WTC11 (cell line): ENCODE measurements at regions not wholly inside any gene's neighbourhood (a gene's known extent, or its start where the extent isn't known, plus 50 kb on each side); places are given as distances from the start of the nearest gene placed in this dataset.

ENCODE experiments used
- ATAC-seq: fragments of 200-7000 bp; cut with Tn5 transposase; 2 replicates; pipeline ENCODE4 v1.10.0; 2021; ENCODE audit warnings: mild to moderate bottlenecking, moderate library complexity
- CTCF ChIA-PET: fragments of 300-600 bp; sonication (Branson Sonifier 250); formaldehyde crosslinking; loops from one replicate; lab custom pipeline; 2021; ENCODE audit warnings: antibody characterized with exemption; lab: Charles Lee
- POLR2A ChIA-PET: fragments of 350-600 bp; sonication (Branson Sonifier 250); formaldehyde crosslinking; loops from one replicate; lab custom pipeline; 2021; ENCODE audit warnings: antibody characterized with exemption; lab: Charles Lee
- DNase-seq: peaks from one replicate; pipeline ENCODE4 v3.0.0; 2021; ENCODE audit warnings: low spot score
- H3K27ac Mint-ChIP-seq: 2 replicates; pipeline ENCODE4 v1.8.0; 2021; ENCODE audit warnings: mixed read lengths
- H3K27me3 Mint-ChIP-seq: 2 replicates; pipeline ENCODE4 v1.8.0; 2021; ENCODE audit warnings: low read depth, mild to moderate bottlenecking, moderate library complexity, mixed read lengths
- H3K36me3 Mint-ChIP-seq: 2 replicates; pipeline ENCODE4 v1.8.0; 2021; ENCODE audit warnings: mixed read lengths
- H3K4me1 Mint-ChIP-seq: 2 replicates; pipeline ENCODE4 v1.8.0; 2022; ENCODE audit warnings: mixed read lengths
- H3K4me3 Mint-ChIP-seq: 2 replicates; pipeline ENCODE4 v1.8.0; 2021; ENCODE audit warnings: mild to moderate bottlenecking, moderate library complexity, mixed read lengths
- H3K9me3 Mint-ChIP-seq: 2 replicates; pipeline ENCODE4 v1.8.0; 2021; ENCODE audit warnings: mixed read lengths
- ATF1 ChIP-seq: sonication (generic); formaldehyde crosslinking; IDR thresholded peaks from 2 replicates; pipeline ENCODE4 v1.8.1; 2023; ENCODE audit warnings: mild to moderate bottlenecking, moderate library complexity, missing genetic modification reagents
- CREB1 ChIP-seq: sonication (generic); formaldehyde crosslinking; IDR thresholded peaks from 2 replicates; pipeline ENCODE4 v1.8.0; 2023; ENCODE audit warnings: mild to moderate bottlenecking, missing genetic modification reagents
- FOXP4 ChIP-seq: sonication (generic); formaldehyde crosslinking; IDR thresholded peaks from 2 replicates; pipeline ENCODE4 v1.8.0; 2022; ENCODE audit warnings: mild to moderate bottlenecking, missing genetic modification reagents
- GABPB1 ChIP-seq: sonication (generic); formaldehyde crosslinking; IDR thresholded peaks from 2 replicates; pipeline ENCODE4 v1.8.1; 2023; ENCODE audit warnings: mild to moderate bottlenecking, missing genetic modification reagents
- MAX ChIP-seq: sonication (generic); formaldehyde crosslinking; IDR thresholded peaks from 2 replicates; pipeline ENCODE4 v1.8.0; 2022; ENCODE audit warnings: mild to moderate bottlenecking, missing genetic modification reagents
- OVOL2 ChIP-seq: fragments of 250-450 bp; sonication (Bioruptor Pico); IDR thresholded peaks from 2 replicates; pipeline ENCODE4 v1.9.0; 2021; ENCODE audit warnings: mild to moderate bottlenecking, borderline replicate concordance
- PRDM15 ChIP-seq: sonication (generic); formaldehyde crosslinking; IDR thresholded peaks from 2 replicates; pipeline ENCODE4 v1.8.0; 2022; ENCODE audit warnings: missing genetic modification reagents
- PREB ChIP-seq: sonication (generic); formaldehyde crosslinking; IDR thresholded peaks from 2 replicates; pipeline ENCODE4 v1.8.1; 2022; ENCODE audit warnings: mild to moderate bottlenecking, missing genetic modification reagents, moderate library complexity, borderline replicate concordance
- RORB ChIP-seq: fragments of 250-450 bp; sonication (Bioruptor Pico); IDR thresholded peaks from 2 replicates; pipeline ENCODE4 v1.9.0; 2021; ENCODE audit warnings: mild to moderate bottlenecking
- SMAD3 ChIP-seq: sonication (generic); formaldehyde crosslinking; IDR thresholded peaks from 2 replicates; pipeline ENCODE4 v1.8.0; 2022; ENCODE audit warnings: missing genetic modification reagents, mild to moderate bottlenecking, borderline replicate concordance
- SOX15 ChIP-seq: fragments of 250-450 bp; sonication (Bioruptor Pico); IDR thresholded peaks from 2 replicates; pipeline ENCODE4 v1.9.0; 2021; ENCODE audit warnings: mild to moderate bottlenecking
- STAT6 ChIP-seq: sonication (generic); formaldehyde crosslinking; conservative IDR thresholded peaks from 2 replicates; pipeline ENCODE4 v1.8.1; 2023; ENCODE audit warnings: mild to moderate bottlenecking, low read depth, missing genetic modification reagents, moderate library complexity
- ZNF138 ChIP-seq: sonication (generic); formaldehyde crosslinking; conservative IDR thresholded peaks from 2 replicates; pipeline ENCODE4 v1.8.1; 2022; ENCODE audit warnings: mild to moderate bottlenecking, moderate library complexity, missing genetic modification reagents
- ZNF232 ChIP-seq: sonication (generic); formaldehyde crosslinking; IDR thresholded peaks from 2 replicates; pipeline ENCODE4 v1.8.0; 2022; ENCODE audit warnings: mild to moderate bottlenecking, missing genetic modification reagents
- ZNF281 ChIP-seq: sonication (generic); formaldehyde crosslinking; IDR thresholded peaks from 2 replicates; pipeline ENCODE4 v1.8.0; 2023; ENCODE audit warnings: mild to moderate bottlenecking, missing genetic modification reagents
- ZNF416 ChIP-seq: fragments of 250-450 bp; sonication (Bioruptor Pico); IDR thresholded peaks from 2 replicates; pipeline ENCODE4 v1.9.0; 2021; ENCODE audit warnings: mild to moderate bottlenecking, inconsistent platforms
- ZNF532 ChIP-seq: fragments of 250-450 bp; sonication (Bioruptor Pico); IDR thresholded peaks from 2 replicates; pipeline ENCODE4 v1.9.0; 2021; ENCODE audit warnings: mild to moderate bottlenecking, borderline replicate concordance
- ZNF671 ChIP-seq: fragments of 250-450 bp; sonication (Bioruptor Pico); IDR thresholded peaks from 2 replicates; pipeline ENCODE4 v1.8.0; 2021; ENCODE audit warnings: mild to moderate bottlenecking
- ZSCAN18 ChIP-seq: fragments of 250-450 bp; sonication (Bioruptor Pico); IDR thresholded peaks from 2 replicates; pipeline ENCODE4 v2.1.2; 2022; ENCODE audit warnings: mild to moderate bottlenecking, moderate library complexity

GRCh38 chr5:39498278-39498952 lies 73.6 kb upstream of the DAB2 start:
- POLR2A ChIA-PET = no interaction called here
- H3K4me3 Mint-ChIP-seq = no peak overlapping the region
- no peaks in the 10 kb centered on the region for H3K9me3 Mint-ChIP-seq
- DNase-seq = no peak
- H3K4me1 Mint-ChIP-seq = peaks cover 10% of the 10 kb centered on the region
- no peak for ATAC-seq
- no peak overlapping the region for H3K27ac Mint-ChIP-seq
- TF ChIP-seq RORB = no peak
- TF ChIP-seq OVOL2 (CRISPR knock-in tag) = no peak
- no peak for TF ChIP-seq FOXP4 (CRISPR knock-in tag)
- TF ChIP-seq ZNF416 (CRISPR knock-in tag) = no peak
- no peak for TF ChIP-seq ZSCAN18 (CRISPR knock-in tag)
- no peak for TF ChIP-seq ZNF138 (CRISPR knock-in tag)
- no peak for TF ChIP-seq ATF1 (CRISPR knock-in tag)
- TF ChIP-seq PRDM15 (CRISPR knock-in tag) = no peak
- TF ChIP-seq ZNF532 (CRISPR knock-in tag) = no peak
- TF ChIP-seq ZNF671 (CRISPR knock-in tag) = no peak
- TF ChIP-seq CREB1 (CRISPR knock-in tag) = no peak
- no peak for TF ChIP-seq GABPB1 (CRISPR knock-in tag)
- no peak for TF ChIP-seq ZNF281 (CRISPR knock-in tag)
- no peak for TF ChIP-seq PREB (CRISPR knock-in tag)
- no peak for TF ChIP-seq MAX (CRISPR knock-in tag)
- TF ChIP-seq SOX15 = no peak
- TF ChIP-seq ZNF232 (CRISPR knock-in tag) = no peak
- no peak for TF ChIP-seq SMAD3 (CRISPR knock-in tag)
- TF ChIP-seq STAT6 (CRISPR knock-in tag) = no peak
- TF ChIP-seq, all 79 proteins: peak for 0
- H3K36me3 Mint-ChIP-seq = no peaks in the 10 kb centered on the region
- CTCF ChIA-PET = no interaction called here
- H3K27me3 Mint-ChIP-seq = no peaks in the 10 kb centered on the region
